OCI-LY3 (cell line): ENCODE measurements at regions not wholly inside any gene's neighbourhood (a gene's known extent, or its start where the extent isn't known, plus 50 kb on each side); places are given as distances from the start of the nearest gene placed in this dataset.
"Not testable (repeated sequence)": the region's sequence is repeated elsewhere in the genome, so short reads cannot be mapped to it uniquely, and the experiment has no call there.

ENCODE experiments used
- CTCF ChIP-seq: fragments of 200-600, 300-600 bp; sonication (generic); IDR thresholded peaks from 2 replicates; pipeline ENCODE4 v1.5.1; 2014; ENCODE audit warnings: antibody characterized with exemption, low read length, low read depth
- EZH2phosphoT487 ChIP-seq: fragments of 200-600 bp; shearing (Covaris generic); IDR thresholded peaks from 2 replicates; pipeline ENCODE4 v1.6.1; 2018; ENCODE audit warnings: antibody characterized with exemption, mixed run types, low read depth

GRCh38 chr2:242071936-242072335 is 202.4 kb downstream of the RTP5 start:
- not testable (repeated sequence) for TF ChIP-seq CTCF, EZH2phosphoT487
